ENCODE measurements at regions not wholly inside any gene's neighbourhood (a gene's known extent, or its start where the extent isn't known, plus 50 kb on each side); places are given as distances from the start of the nearest gene placed in this dataset.

- Histone ChIP-seq H3K27ac (ENCODE audit: low read depth, low read length, severe bottlenecking) (no peak overlapping the region), H3K9me3 (ENCODE audit: control insufficient read depth, low read length) (no peaks in the 10 kb centered on the region), H3K4me3 (ENCODE audit: extremely low read depth, insufficient read depth, low read length, poor library complexity, severe bottlenecking) (no peak overlapping the region), H3K4me1 (ENCODE audit: control insufficient read depth, insufficient read depth, low read length, poor library complexity, severe bottlenecking) (no peaks in the 10 kb centered on the region), H3K36me3 (ENCODE audit: control insufficient read depth, insufficient read depth, low read length) (no peaks in the 10 kb centered on the region)
Observed at GRCh38 chr1:72524021-72524420, 241.7 kb upstream of the NEGR1 start.

GRCh38 chr1:72521659-72522058 lies 239.3 kb upstream of the NEGR1 start:
- WGBS, 2 experiments (ENCODE audit: insufficient coverage in 2 of 2) = no CpG with 5 or more reads among the region's 2 CpGs
- no peaks in the 10 kb centered on the region for H3K36me3 ChIP-seq (ENCODE audit: control insufficient read depth, insufficient read depth, low read length)
- H3K4me3 ChIP-seq (ENCODE audit: extremely low read depth, insufficient read depth, low read length, poor library complexity, severe bottlenecking) = no peak overlapping the region
- no peak overlapping the region for H3K27ac ChIP-seq (ENCODE audit: low read depth, low read length, severe bottlenecking)
- H3K9me3 ChIP-seq (ENCODE audit: control insufficient read depth, low read length) = no peaks in the 10 kb centered on the region
- H3K4me1 ChIP-seq (ENCODE audit: control insufficient read depth, insufficient read depth, low read length, poor library complexity, severe bottlenecking) = no peaks in the 10 kb centered on the region

GRCh38 chr1:72516826-72517225 lies 234.5 kb upstream of the NEGR1 start:
- no peak overlapping the region for H3K4me3 ChIP-seq (ENCODE audit: extremely low read depth, insufficient read depth, low read length, poor library complexity, severe bottlenecking)
- WGBS, 2 experiments (ENCODE audit: insufficient coverage in 2 of 2) = no CpG with 5 or more reads among the region's 2 CpGs
- H3K27ac ChIP-seq (ENCODE audit: low read depth, low read length, severe bottlenecking) = no peak overlapping the region
- H3K36me3 ChIP-seq (ENCODE audit: control insufficient read depth, insufficient read depth, low read length) = no peaks in the 10 kb centered on the region
- H3K9me3 ChIP-seq (ENCODE audit: control insufficient read depth, low read length) = no peaks in the 10 kb centered on the region
- no peaks in the 10 kb centered on the region for H3K4me1 ChIP-seq (ENCODE audit: control insufficient read depth, insufficient read depth, low read length, poor library complexity, severe bottlenecking)

- WGBS, 2 experiments (ENCODE audit: insufficient coverage in 2 of 2) = 89 to 100% methylated on average over 2 of the region's 4 CpGs
- Histone ChIP-seq H3K36me3 (ENCODE audit: control insufficient read depth, insufficient read depth, low read length) (no peaks in the 10 kb centered on the region), H3K9me3 (ENCODE audit: control insufficient read depth, low read length) (no peaks in the 10 kb centered on the region), H3K4me1 (ENCODE audit: control insufficient read depth, insufficient read depth, low read length, poor library complexity, severe bottlenecking) (no peaks in the 10 kb centered on the region), H3K4me3 (ENCODE audit: extremely low read depth, insufficient read depth, low read length, poor library complexity, severe bottlenecking) (no peak overlapping the region), H3K27ac (ENCODE audit: low read depth, low read length, severe bottlenecking) (no peak overlapping the region)
Observed at GRCh38 chr1:72516264-72516663, 233.9 kb upstream of the NEGR1 start.

- H3K27ac ChIP-seq (ENCODE audit: low read depth, low read length, severe bottlenecking) = no peak overlapping the region
- H3K4me3 ChIP-seq (ENCODE audit: extremely low read depth, insufficient read depth, low read length, poor library complexity, severe bottlenecking) = no peak overlapping the region
- no peaks in the 10 kb centered on the region for H3K9me3 ChIP-seq (ENCODE audit: control insufficient read depth, low read length)
- WGBS, 2 experiments (ENCODE audit: insufficient coverage in 2 of 2) = 60 to 83% methylated on average over 1 to 3 of the region's 5 CpGs
- H3K4me1 ChIP-seq (ENCODE audit: control insufficient read depth, insufficient read depth, low read length, poor library complexity, severe bottlenecking) = no peaks in the 10 kb centered on the region
- H3K36me3 ChIP-seq (ENCODE audit: control insufficient read depth, insufficient read depth, low read length) = no peaks in the 10 kb centered on the region
Observed at GRCh38 chr1:72498371-72498770, 216.0 kb upstream of the NEGR1 start.

- no peak overlapping the region for H3K4me3 ChIP-seq (ENCODE audit: extremely low read depth, insufficient read depth, low read length, poor library complexity, severe bottlenecking)
- H3K27ac ChIP-seq (ENCODE audit: low read depth, low read length, severe bottlenecking) = no peak overlapping the region
- H3K4me1 ChIP-seq (ENCODE audit: control insufficient read depth, insufficient read depth, low read length, poor library complexity, severe bottlenecking) = no peaks in the 10 kb centered on the region
- H3K9me3 ChIP-seq (ENCODE audit: control insufficient read depth, low read length) = no peaks in the 10 kb centered on the region
- H3K36me3 ChIP-seq (ENCODE audit: control insufficient read depth, insufficient read depth, low read length) = no peaks in the 10 kb centered on the region
Observed at GRCh38 chr1:72489801-72490200, 207.5 kb upstream of the NEGR1 start.

GRCh38 chr1:72485801-72486200 lies 203.5 kb upstream of the NEGR1 start:
- no peak overlapping the region for H3K4me3 ChIP-seq (ENCODE audit: extremely low read depth, insufficient read depth, low read length, poor library complexity, severe bottlenecking)
- no CpG with 5 or more reads among the region's 1 CpG for WGBS, 2 experiments (ENCODE audit: insufficient coverage in 2 of 2)

GRCh38 chr1:72483846-72484357 lies 201.6 kb upstream of the NEGR1 start:
- no peak overlapping the region for H3K4me3 ChIP-seq (ENCODE audit: extremely low read depth, insufficient read depth, low read length, poor library complexity, severe bottlenecking)
- no peaks in the 10 kb centered on the region for H3K4me1 ChIP-seq (ENCODE audit: control insufficient read depth, insufficient read depth, low read length, poor library complexity, severe bottlenecking)
- no peak overlapping the region for H3K27ac ChIP-seq (ENCODE audit: low read depth, low read length, severe bottlenecking)
- H3K9me3 ChIP-seq (ENCODE audit: control insufficient read depth, low read length) = peaks cover 3% of the 10 kb centered on the region
- H3K36me3 ChIP-seq (ENCODE audit: control insufficient read depth, insufficient read depth, low read length) = no peaks in the 10 kb centered on the region

More at GRCh38 chr1:72485801-72486200, 203.5 kb upstream of the NEGR1 start:
- Histone ChIP-seq H3K4me1 (ENCODE audit: control insufficient read depth, insufficient read depth, low read length, poor library complexity, severe bottlenecking) (no peaks in the 10 kb centered on the region), H3K9me3 (ENCODE audit: control insufficient read depth, low read length) (no peaks in the 10 kb centered on the region), H3K27ac (ENCODE audit: low read depth, low read length, severe bottlenecking) (no peak overlapping the region), H3K36me3 (ENCODE audit: control insufficient read depth, insufficient read depth, low read length) (no peaks in the 10 kb centered on the region)

- H3K4me3 ChIP-seq (ENCODE audit: extremely low read depth, insufficient read depth, low read length, poor library complexity, severe bottlenecking) = no peak overlapping the region
- H3K9me3 ChIP-seq (ENCODE audit: control insufficient read depth, low read length) = peaks cover 3% of the 10 kb centered on the region
- H3K36me3 ChIP-seq (ENCODE audit: control insufficient read depth, insufficient read depth, low read length) = no peaks in the 10 kb centered on the region
- H3K4me1 ChIP-seq (ENCODE audit: control insufficient read depth, insufficient read depth, low read length, poor library complexity, severe bottlenecking) = no peaks in the 10 kb centered on the region
- no peak overlapping the region for H3K27ac ChIP-seq (ENCODE audit: low read depth, low read length, severe bottlenecking)
- WGBS, 2 experiments (ENCODE audit: insufficient coverage in 2 of 2) = 95 to 96% methylated on average over 3 to 4 of the region's 6 CpGs
Observed at GRCh38 chr1:72482736-72483413, 200.5 kb upstream of the NEGR1 start.

- Histone ChIP-seq H3K36me3 (ENCODE audit: control insufficient read depth, insufficient read depth, low read length) (no peaks in the 10 kb centered on the region), H3K4me1 (ENCODE audit: control insufficient read depth, insufficient read depth, low read length, poor library complexity, severe bottlenecking) (no peaks in the 10 kb centered on the region), H3K9me3 (ENCODE audit: control insufficient read depth, low read length) (peaks cover 3% of the 10 kb centered on the region), H3K27ac (ENCODE audit: low read depth, low read length, severe bottlenecking) (no peak overlapping the region), H3K4me3 (ENCODE audit: extremely low read depth, insufficient read depth, low read length, poor library complexity, severe bottlenecking) (no peak overlapping the region)
- WGBS, 2 experiments (ENCODE audit: insufficient coverage in 2 of 2) = 88 to 100% methylated on average over 3 to 5 of the region's 5 CpGs
Observed at GRCh38 chr1:72481420-72481970, 199.2 kb upstream of the NEGR1 start.

GRCh38 chr1:72466376-72466775 lies 184.0 kb upstream of the NEGR1 start:
- Histone ChIP-seq H3K9me3 (ENCODE audit: control insufficient read depth, low read length) (no peaks in the 10 kb centered on the region), H3K27ac (ENCODE audit: low read depth, low read length, severe bottlenecking) (no peak overlapping the region), H3K4me1 (ENCODE audit: control insufficient read depth, insufficient read depth, low read length, poor library complexity, severe bottlenecking) (no peaks in the 10 kb centered on the region), H3K4me3 (ENCODE audit: extremely low read depth, insufficient read depth, low read length, poor library complexity, severe bottlenecking) (no peak overlapping the region), H3K36me3 (ENCODE audit: control insufficient read depth, insufficient read depth, low read length) (no peaks in the 10 kb centered on the region)
- WGBS, 2 experiments (ENCODE audit: insufficient coverage in 2 of 2) = 86% methylated on average over 1 of the region's 1 CpG; no CpG with 5 or more reads in 1 of the 2 experiments

Data from mesodermal cell (in vitro differentiated cells).